HG02870 (cell line): ENCODE measurements at regions not wholly inside any gene's neighbourhood (a gene's known extent, or its start where the extent isn't known, plus 50 kb on each side); places are given as distances from the start of the nearest gene placed in this dataset.
"Not testable (repeated sequence)": the region's sequence is repeated elsewhere in the genome, so short reads cannot be mapped to it uniquely, and the experiment has no call there.

Source experiments
- ATAC-seq: cut with Tn5 transposase; IDR thresholded peaks from one replicate; pipeline ENCODE4 v1.9.1; 2021; ENCODE audit warnings: mild to moderate bottlenecking, moderate library complexity; ENCODE audit not compliant: unreplicated experiment

DNA sequence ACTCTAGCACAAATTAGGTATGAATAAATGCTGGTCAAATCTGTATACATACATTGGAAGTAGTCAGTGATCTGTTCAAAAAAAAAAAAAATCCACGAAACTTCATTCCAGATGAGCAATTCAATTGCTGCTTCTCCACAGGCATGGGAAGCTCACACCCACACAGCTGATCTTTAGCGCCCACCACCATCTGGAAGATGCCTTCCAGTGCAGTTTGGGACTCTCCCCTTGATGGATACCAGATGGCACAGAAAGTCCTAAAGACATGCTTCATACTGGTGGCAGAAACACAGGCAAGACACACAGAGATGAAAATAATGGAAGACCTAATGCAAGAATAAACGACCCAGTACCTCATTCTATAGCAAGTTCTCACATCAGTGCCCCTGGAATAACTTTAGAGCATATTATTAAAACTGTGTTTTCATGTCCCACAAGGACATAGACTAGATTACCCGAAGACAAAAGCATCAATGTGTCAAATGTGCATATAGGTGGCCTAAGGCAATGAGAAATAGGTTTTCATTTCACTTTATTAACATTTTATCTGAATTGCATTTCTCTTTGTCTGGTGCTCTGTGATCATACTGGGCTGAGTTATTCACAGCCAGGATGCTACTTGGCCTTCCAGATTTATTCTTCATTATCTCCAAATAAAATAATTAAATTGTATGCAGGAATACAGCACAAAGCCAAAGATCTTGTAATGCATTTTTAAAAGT is 135.4 kb upstream of the TAS2R1 start:
- ATAC-seq = no peak

- ATAC-seq = no peak
Observed at GRCh38 chr5:9761706-9762105, 131.6 kb upstream of the TAS2R1 start.

GRCh38 chr5:9752670-9753069 is 122.5 kb upstream of the TAS2R1 start:
- not testable (repeated sequence) for ATAC-seq

GRCh38 chr5:9743507-9743906 is 113.4 kb upstream of the TAS2R1 start:
- ATAC-seq = no peak

GRCh38 chr5:9742848-9743247 is 112.7 kb upstream of the TAS2R1 start:
- no peak for ATAC-seq

- ATAC-seq = no peak
Observed at GRCh38 chr5:9739135-9739534, 109.0 kb upstream of the TAS2R1 start.

- ATAC-seq = no peak
Observed at GRCh38 chr5:9737265-9737664, 107.1 kb upstream of the TAS2R1 start.

DNA sequence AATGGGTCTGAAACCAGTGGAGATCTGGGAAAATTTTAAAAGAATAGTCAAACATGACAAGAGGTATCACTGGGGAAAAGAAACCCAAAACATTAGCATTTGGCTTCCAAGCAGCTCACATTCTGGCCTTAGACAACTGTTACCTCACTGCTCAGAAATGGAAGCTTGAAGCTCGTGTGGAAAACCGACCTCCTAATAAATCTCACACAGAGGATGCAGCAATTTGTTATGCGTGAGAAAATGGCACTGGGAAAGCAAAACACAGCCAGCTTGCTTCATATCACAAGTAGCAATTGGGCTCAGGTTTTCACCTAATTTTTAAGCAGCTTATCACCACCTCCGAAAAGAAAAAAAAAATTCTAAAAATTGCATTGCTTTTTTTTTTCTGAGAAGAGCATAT is 103.3 kb upstream of the TAS2R1 start:
- no peak for ATAC-seq

GRCh38 chr5:9731159-9731558 is 101.0 kb upstream of the TAS2R1 start:
- no peak for ATAC-seq

DNA sequence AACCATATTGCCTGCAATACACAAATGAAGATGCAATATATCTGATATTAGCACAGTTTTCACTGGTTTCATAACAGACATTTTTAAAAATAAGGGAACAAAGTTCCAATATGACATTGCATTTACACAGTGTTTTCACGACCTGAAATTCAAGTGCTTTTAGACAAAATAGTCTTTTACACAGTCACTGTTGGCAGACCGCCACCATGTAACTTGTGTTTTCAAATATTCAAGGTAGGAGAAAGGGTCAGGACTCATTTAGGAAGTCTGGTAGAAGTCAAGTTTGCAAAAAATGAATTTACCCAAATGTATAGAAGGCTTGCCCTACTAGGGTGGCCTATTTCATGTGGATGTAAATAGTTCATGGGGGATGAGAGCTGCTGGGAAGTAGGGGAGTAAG is 98.1 kb upstream of the TAS2R1 start:
- no peak for ATAC-seq

DNA sequence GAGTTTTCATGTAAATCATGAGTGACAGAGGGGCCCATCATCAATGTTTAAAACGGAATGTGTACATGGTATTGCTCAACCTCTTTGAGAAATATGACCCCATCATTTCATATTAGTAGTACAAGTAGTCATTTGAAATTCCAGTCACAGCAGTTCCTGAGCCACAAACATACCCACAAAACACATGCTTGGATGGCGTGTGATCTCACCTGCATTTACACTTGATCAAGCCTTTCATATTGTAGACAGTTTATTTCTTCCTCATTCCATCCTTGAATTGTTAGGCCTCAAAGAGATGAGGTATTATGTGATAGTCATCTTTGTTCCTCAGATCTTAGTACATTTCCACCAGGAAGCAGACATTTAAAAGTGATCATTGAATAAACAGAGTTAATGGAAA is 96.8 kb upstream of the TAS2R1 start:
- ATAC-seq = no peak

DNA sequence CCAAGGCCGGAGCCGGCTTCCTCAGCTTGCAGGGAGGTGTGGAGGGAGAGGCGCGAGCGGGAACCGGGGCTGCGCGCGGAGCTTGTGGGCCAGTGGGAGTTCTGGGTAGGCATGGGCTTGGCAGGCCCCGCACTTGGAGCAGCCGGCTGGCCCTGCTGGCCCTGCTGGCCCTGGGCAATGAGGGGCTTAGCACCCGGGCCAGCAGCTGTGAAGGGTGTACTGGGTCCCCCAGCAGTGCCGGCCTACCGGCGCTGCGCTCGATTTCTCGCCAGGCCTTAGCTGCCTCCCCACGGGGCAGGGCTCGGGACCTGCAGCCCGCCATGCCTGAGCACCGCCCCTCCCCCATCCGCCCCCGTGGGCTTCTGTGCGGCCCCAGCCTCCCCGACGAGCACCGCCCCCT is 95.1 kb upstream of the TAS2R1 start:
- not testable (repeated sequence) for ATAC-seq

DNA sequence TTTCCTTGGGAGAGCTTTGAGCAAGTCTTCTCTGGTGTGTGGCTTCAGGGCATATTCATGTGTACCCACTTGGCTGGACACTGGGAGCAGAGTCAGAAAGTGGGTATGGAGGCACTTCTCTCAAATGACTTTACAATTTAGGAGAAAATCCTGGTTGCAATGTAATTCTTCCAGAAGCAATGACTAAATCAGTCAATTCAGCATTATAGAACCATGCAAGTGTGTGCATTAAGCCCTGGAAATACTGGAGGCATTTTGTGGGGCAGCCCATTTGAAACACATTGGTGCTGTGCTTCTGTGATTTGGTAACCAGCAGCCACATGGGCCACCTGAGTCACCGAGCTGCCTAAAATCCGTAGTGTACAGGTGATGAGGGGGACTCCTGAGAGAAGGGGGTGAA is 94.6 kb upstream of the TAS2R1 start:
- ATAC-seq = no peak

DNA sequence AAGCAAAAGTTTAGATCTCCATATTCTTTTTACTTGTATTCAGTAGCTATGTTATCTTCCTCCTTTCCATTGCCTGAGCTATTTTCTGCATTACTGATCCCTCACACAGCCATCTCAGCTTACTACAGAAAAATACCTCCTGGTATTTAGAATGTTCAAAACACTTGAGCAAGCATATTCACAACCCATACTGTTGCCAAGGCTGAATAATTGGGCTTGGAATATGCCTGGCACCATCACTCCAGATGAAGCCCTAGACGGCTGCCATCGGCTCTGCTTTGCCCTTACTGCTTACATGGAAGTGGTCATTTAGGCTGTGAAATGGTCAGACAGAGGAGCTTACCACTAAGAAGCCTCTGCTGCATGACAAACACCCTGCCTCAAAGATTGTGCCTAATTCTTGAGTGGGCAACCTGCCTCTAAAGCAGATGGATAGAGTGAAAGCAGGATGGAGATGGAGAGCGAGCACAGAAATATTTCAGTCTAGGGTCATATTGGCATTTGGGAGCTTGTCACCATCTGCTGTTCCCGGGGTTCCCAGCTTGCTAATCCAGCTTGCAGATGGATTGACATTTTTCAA is 92.5 kb upstream of the TAS2R1 start:
- no peak for ATAC-seq

DNA sequence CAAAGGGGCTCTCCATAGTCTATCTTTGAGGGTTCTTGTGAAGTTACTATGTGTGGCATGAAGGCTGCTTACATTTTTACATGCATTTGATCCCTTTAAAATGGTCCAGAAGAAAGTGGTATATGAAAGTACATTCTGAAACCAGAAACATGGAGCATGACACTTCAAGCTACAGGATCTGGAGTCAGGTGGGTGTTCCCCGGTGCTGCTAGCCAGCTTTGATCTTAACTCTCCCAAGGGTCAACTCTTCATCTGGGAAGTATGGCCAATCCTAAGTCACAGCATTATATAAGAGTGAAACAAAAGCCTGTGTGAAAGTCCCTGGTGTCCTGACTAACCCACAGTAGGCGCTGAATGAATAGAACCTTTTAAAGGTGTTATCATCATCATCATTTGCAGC is 91.0 kb upstream of the TAS2R1 start:
- no peak for ATAC-seq

DNA sequence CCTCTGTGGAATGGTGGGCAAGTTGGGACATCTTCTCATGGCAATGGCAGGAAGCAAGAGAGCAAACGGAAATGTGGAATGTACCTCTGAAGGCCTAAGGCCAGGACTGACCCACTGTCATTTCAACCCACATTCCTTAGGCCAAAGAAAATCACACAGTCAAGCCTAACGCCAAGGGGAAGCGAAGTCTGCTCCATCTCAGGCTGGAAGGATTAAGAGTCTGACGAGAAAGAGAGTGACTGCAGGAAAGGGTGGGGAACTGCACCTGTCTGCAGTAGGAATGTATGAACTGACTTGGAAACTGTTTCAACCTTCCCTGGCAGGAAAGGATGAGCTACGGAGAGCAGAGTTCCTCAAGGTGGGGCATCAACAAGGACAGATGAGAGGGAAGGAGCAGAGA is 90.2 kb upstream of the TAS2R1 start:
- ATAC-seq = no peak

DNA sequence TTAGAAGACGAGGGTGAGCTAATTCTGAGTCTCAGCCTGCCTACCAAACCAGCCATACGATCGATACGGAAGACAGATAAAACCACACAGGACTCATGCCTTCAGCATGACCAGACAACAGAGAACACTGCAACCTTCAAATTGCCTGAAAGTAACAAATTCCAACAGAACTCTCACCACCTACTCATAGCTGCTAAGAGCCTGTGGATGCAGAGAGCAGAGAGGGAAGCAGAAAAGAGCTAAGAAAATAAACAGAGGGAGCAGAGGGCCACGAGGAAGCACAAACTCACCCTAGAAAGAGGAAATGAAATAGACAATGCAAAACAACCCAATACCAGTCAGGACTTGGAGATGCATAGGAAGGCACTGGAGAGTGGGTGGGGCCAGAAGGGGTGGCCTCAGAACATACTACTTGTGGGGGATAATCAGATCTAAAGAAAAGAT is 86.7 kb upstream of the TAS2R1 start:
- peak; percentile 93 for ATAC-seq

DNA sequence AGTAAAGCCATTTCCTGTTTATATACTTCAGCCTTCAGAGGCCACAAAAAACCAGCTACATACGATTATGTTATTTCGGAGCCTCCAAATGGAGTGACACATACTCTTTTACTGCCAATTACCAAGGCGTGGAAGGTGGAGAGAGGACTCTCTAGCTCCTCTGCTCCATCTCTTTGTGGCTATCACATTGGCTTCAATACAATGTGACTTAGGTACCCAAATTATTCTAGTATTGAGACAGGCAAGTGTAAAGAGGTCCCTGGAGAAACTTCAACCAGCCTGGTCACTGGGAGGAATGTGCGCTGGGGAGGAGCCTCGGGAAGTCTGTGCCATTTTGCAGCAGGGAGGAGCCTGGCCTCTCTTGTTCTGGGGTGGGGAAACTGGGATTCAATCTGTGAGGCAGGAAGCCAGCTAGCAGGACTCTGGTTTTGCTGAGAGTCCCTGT is 85.8 kb upstream of the TAS2R1 start:
- no peak for ATAC-seq

DNA sequence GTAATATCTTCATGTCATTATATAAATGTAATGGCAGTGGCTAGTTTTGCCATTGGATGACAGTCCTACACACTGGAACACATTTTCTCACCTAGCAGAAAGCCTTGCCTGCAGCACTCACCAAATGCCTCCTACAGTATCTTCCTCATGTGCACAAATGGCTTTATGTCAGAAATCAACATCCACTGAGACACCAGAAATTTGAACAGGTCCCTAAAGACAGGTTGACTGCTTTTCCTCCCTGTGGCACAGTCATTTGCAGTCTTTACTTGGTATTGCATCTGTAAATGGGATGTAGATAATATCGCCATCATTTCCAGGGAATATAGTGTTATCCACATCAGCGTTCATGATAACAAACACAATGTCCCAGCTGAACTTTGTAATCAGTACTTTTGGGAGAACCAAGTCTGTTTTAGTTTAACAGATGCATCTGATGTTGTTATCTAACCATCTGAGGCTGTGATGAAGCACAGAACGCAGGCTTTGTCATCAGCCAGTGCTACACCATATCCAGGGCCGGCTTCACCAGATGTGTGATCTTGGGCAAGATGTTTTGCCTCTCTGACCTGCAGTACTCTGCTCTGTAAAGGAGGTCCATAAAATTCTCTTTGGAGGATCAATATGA is 83.9 kb upstream of the TAS2R1 start:
- no peak for ATAC-seq

DNA sequence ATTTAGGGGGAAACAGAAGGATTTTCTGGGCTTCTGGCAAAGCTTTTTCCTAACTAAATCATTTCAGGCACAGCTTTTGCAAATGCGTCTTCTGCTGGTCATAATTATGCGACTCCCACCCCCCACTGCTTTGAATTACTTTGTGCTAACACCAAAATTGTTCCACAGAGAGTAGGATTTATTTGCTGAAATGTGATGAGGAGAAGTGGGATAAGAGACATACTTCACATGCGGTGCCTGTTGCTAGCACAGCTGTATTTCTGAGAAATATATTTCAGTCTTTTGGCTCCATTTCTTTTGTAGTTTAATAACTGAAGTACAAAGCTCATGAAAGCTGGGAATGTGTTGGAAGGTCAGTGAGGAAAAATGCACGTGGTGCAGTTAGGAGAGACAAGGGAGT is 83.2 kb upstream of the TAS2R1 start:
- ATAC-seq = no peak

GRCh38 chr5:9712911-9713310 is 82.8 kb upstream of the TAS2R1 start:
- no peak for ATAC-seq

- ATAC-seq = no peak
Observed at GRCh38 chr5:9712506-9712905, 82.4 kb upstream of the TAS2R1 start.
